Inferior parietal cortex (tissue), 1 donor: ENCODE measurements at regions not wholly inside any gene's neighbourhood (a gene's known extent, or its start where the extent isn't known, plus 50 kb on each side); places are given as distances from the start of the nearest gene placed in this dataset.

Experiments used
- DNase-seq: peaks from one replicate; pipeline ENCODE4 v3.0.0-alpha.2; 2016; ENCODE audit errors: extremely low spot score

- no peak for DNase-seq
Measured at GRCh38 chr10:59553162-59553900, 156.3 kb downstream of the SLC16A9 start.

GRCh38 chr10:59550061-59550460 is 159.6 kb downstream of the SLC16A9 start:
- no peak for DNase-seq

- DNase-seq = no peak
Measured at GRCh38 chr10:59538623-59539022, 171.0 kb downstream of the SLC16A9 start.

GRCh38 chr10:59537501-59537900 is 172.1 kb downstream of the SLC16A9 start:
- no peak for DNase-seq

GRCh38 chr10:59536167-59537014 is 173.3 kb downstream of the SLC16A9 start:
- DNase-seq = no peak

- no peak for DNase-seq
Measured at GRCh38 chr10:59524348-59524747, 162.0 kb upstream of the FAM13C start.

- DNase-seq = no peak
Measured at GRCh38 chr10:59523851-59524250, 161.5 kb upstream of the FAM13C start.

GRCh38 chr10:59517996-59518395 is 155.6 kb upstream of the FAM13C start:
- DNase-seq = peak; percentile 63

GRCh38 chr10:59517341-59517899 is 155.1 kb upstream of the FAM13C start:
- no peak for DNase-seq

- no peak for DNase-seq
Measured at GRCh38 chr10:59513558-59513957, 151.2 kb upstream of the FAM13C start.

GRCh38 chr10:59512951-59513350 is 150.6 kb upstream of the FAM13C start:
- DNase-seq = no peak

GRCh38 chr10:59508956-59509355 is 146.6 kb upstream of the FAM13C start:
- DNase-seq = no peak

- DNase-seq = no peak
Measured at GRCh38 chr10:59508296-59508695, 145.9 kb upstream of the FAM13C start.

GRCh38 chr10:59505926-59506325 is 143.6 kb upstream of the FAM13C start:
- DNase-seq = no peak

- DNase-seq = no peak
Measured at GRCh38 chr10:59499460-59499859, 137.1 kb upstream of the FAM13C start.

- no peak for DNase-seq
Measured at GRCh38 chr10:59493017-59493416, 130.7 kb upstream of the FAM13C start.

GRCh38 chr10:59479426-59479825 is 117.1 kb upstream of the FAM13C start:
- no peak for DNase-seq

- no peak for DNase-seq
Measured at GRCh38 chr10:59470570-59470969, 108.2 kb upstream of the FAM13C start.

GRCh38 chr10:59465088-59465487 is 102.7 kb upstream of the FAM13C start:
- DNase-seq = peak; percentile 69

GRCh38 chr10:59464483-59464882 is 102.1 kb upstream of the FAM13C start:
- no peak for DNase-seq

GRCh38 chr10:59463909-59464308 is 101.6 kb upstream of the FAM13C start:
- no peak for DNase-seq

- no peak for DNase-seq
Measured at GRCh38 chr10:59460601-59461000, 98.3 kb upstream of the FAM13C start.

GRCh38 chr10:59456199-59456598 is 93.8 kb upstream of the FAM13C start:
- DNase-seq = no peak
